Gastroesophageal sphincter (tissue), 4 donors: ENCODE measurements at regions not wholly inside any gene's neighbourhood (a gene's known extent, or its start where the extent isn't known, plus 50 kb on each side); places are given as distances from the start of the nearest gene placed in this dataset.

Source experiments
- ATAC-seq: fragments of 150-250 bp; one replicate; pipeline ENCODE4 v1.9.1; 2016; ENCODE audit warnings: mild to moderate bottlenecking, moderate library complexity
- H3K27ac ChIP-seq, 4 donors: fragments of 200-600 bp; sonication (generic) in 3 of 4; 1 replicate in 3 of 4; 2 replicates in 1 of 4; pipeline ENCODE4 v1.5.1; 2016 to 2019
- H3K27me3 ChIP-seq: fragments of 200-600 bp; sonication (generic); one replicate; pipeline ENCODE4 v1.5.1; 2019
- H3K36me3 ChIP-seq, 2 donors: fragments of 200-600 bp; sonication (generic); one replicate each; pipeline ENCODE4 v1.5.1; 2019; ENCODE audit warnings: control low read depth in 1 of 2
- H3K4me1 ChIP-seq, 3 donors: fragments of 200-600 bp; sonication (generic); 1 replicate in 2 of 3; 2 replicates in 1 of 3; pipeline ENCODE4 v1.5.1; 2016 to 2019; ENCODE audit warnings: control low read depth in 2 of 3
- H3K4me3 ChIP-seq, 2 donors: fragments of 200-600 bp; sonication (generic); one replicate each; pipeline ENCODE4 v1.5.1; 2019; ENCODE audit warnings: mild to moderate bottlenecking in 1 of 2, moderate library complexity in 1 of 2
- H3K9me3 ChIP-seq, 3 donors: fragments of 200-600 bp; sonication (generic); one replicate each; pipeline ENCODE4 v1.5.1; 2017 to 2019; ENCODE audit warnings: control low read depth in 2 of 3
- EP300 ChIP-seq: sonication (generic); formaldehyde crosslinking; IDR thresholded peaks from one replicate; pipeline ENCODE4 v1.6.1; 2017; ENCODE audit warnings: antibody characterized with exemption, mild to moderate bottlenecking
- POLR2A ChIP-seq, 2 donors: fragments of 450-650 bp; IDR thresholded peaks; one replicate each; pipeline ENCODE4 v1.6.1; 2017; ENCODE audit warnings: antibody characterized with exemption in 2 of 2, mild to moderate bottlenecking in 2 of 2, moderate library complexity in 1 of 2
- POLR2AphosphoS5 ChIP-seq: sonication (generic); formaldehyde crosslinking; IDR thresholded peaks from one replicate; pipeline ENCODE4 v1.6.1; 2017; ENCODE audit warnings: antibody characterized with exemption
- WGBS, 2 donors: methylation state at CpG; one replicate each; pipeline ENCODE4 v1.1.5; 2018; ENCODE audit warnings: low coverage in 1 of 2; 5-methylcytosine and 5-hydroxymethylcytosine counted together
- TF ChIP-seq, protein P1 (sequence below), 4 experiments: fragments of 200-600 bp in 2 of 4; fragments of 450-650 bp in 2 of 4; sonication (generic) in 1 of 4; IDR thresholded peaks; one replicate each; pipeline ENCODE4 v1.5.1; 2017 to 2019; ENCODE audit warnings: antibody characterized with exemption in 4 of 4, mild to moderate bottlenecking in 2 of 4, moderate library complexity in 2 of 4

- WGBS, 2 donors = 70 to 89% methylated on average over 1 of the region's 1 CpG
- Histone ChIP-seq H3K4me1 (peaks cover 0 to 8% (median 2%) of the 10 kb centered on the region in 3 donors), H3K4me3 (no peak overlapping the region), H3K27me3 (no peaks in the 10 kb centered on the region), H3K36me3 (no peaks in the 10 kb centered on the region), H3K9me3 (no peaks in the 10 kb centered on the region), H3K27ac (no peak overlapping the region)
- TF ChIP-seq POLR2A (IDR thresholded peaks at IDR 0.05) (no peak), POLR2AphosphoS5 (no peak), EP300 (no peak)
- TF ChIP-seq, protein P1, sequence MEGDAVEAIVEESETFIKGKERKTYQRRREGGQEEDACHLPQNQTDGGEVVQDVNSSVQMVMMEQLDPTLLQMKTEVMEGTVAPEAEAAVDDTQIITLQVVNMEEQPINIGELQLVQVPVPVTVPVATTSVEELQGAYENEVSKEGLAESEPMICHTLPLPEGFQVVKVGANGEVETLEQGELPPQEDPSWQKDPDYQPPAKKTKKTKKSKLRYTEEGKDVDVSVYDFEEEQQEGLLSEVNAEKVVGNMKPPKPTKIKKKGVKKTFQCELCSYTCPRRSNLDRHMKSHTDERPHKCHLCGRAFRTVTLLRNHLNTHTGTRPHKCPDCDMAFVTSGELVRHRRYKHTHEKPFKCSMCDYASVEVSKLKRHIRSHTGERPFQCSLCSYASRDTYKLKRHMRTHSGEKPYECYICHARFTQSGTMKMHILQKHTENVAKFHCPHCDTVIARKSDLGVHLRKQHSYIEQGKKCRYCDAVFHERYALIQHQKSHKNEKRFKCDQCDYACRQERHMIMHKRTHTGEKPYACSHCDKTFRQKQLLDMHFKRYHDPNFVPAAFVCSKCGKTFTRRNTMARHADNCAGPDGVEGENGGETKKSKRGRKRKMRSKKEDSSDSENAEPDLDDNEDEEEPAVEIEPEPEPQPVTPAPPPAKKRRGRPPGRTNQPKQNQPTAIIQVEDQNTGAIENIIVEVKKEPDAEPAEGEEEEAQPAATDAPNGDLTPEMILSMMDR (IDR thresholded peaks at IDR 0.05) = no peak
- ATAC-seq = no peak
Observed at GRCh38 chr2:149740490-149740889, 152.9 kb upstream of the MMADHC start.

GRCh38 chr2:149739883-149740265, 152.3 kb upstream of the MMADHC start:
- no peak for ATAC-seq
- Histone ChIP-seq H3K27me3 (no peaks in the 10 kb centered on the region), H3K27ac (no peak overlapping the region), H3K36me3 (no peaks in the 10 kb centered on the region), H3K4me3 (no peak overlapping the region), H3K4me1 (peaks cover 0 to 12% (median 3%) of the 10 kb centered on the region in 3 donors), H3K9me3 (no peaks in the 10 kb centered on the region)
- TF ChIP-seq EP300 (no peak), POLR2A (IDR thresholded peaks at IDR 0.05) (no peak), POLR2AphosphoS5 (no peak)
- TF ChIP-seq, protein P1 (IDR thresholded peaks at IDR 0.05) = no peak
- 88 to 94% methylated on average over 4 of the region's 4 CpGs for WGBS, 2 donors

DNA sequence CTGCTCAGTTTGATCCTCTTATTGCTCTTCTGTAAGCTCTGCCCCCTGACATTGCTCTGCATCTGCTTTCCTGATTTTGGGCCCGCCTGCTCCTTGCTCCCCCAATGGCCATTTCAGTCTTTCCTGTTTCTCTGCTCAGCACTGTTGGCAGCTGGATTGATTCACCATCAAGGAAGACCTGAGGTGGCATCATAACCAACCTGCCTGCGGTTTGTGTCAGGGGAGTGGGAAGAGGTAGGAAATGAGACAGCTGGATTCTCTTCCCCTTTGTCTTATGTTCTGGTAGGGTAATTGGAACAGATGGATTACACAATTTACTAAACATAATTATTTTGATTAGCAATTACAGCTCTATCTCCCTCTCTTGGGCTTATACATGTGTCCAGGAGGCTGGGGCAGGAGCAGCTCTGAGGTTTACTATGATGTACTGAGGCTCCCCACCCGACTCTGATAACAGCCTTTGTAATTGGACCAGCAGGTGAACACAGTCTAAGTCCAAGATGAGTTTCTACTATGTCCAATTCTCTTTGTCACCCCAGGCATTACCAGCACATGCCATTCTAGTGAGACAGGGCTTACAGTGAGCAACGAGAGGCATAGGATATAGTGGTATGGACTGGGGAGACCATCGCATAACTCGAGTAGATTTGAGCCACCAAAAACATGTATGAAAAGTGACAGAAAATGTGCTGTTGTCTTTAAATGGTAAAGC, 151.8 kb upstream of the MMADHC start:
- H3K9me3 ChIP-seq = no peaks in the 10 kb centered on the region
- peaks cover 0 to 15% (median 3%) of the 10 kb centered on the region in 3 donors for H3K4me1 ChIP-seq
- ATAC-seq = no peak
- TF ChIP-seq, protein P1 (IDR thresholded peaks at IDR 0.05) = no peak
- TF ChIP-seq POLR2A (IDR thresholded peaks at IDR 0.05) (no peak), POLR2AphosphoS5 (no peak), EP300 (no peak)
- no peaks in the 10 kb centered on the region for H3K27me3 ChIP-seq
- WGBS, 2 donors = 85 to 90% methylated on average over 5 of the region's 6 CpGs
- no peaks in the 10 kb centered on the region for H3K36me3 ChIP-seq
- H3K4me3 ChIP-seq = no peak overlapping the region
- H3K27ac ChIP-seq = no peak overlapping the region

DNA sequence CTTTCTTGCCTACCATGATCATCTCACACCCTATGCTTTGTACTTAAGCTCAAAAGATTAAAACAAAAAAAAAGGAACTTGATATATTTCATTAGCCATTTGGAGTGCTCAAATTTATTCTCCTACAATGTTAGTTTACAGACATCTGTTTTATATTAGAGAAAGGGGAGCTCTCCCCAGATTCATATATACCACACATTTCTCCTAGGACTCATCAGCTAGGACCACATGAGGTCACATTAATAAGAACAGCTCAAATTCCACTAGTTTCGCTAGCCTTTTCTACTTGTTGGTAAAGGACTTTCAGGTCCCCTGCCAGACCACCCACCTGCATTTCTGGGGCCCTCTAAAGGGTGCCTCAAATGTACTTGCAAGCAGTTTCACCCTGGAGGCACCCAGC, 151.2 kb upstream of the MMADHC start:
- Histone ChIP-seq H3K4me1 (peaks cover 0 to 19% (median 3%) of the 10 kb centered on the region in 3 donors), H3K27me3 (no peaks in the 10 kb centered on the region), H3K9me3 (no peaks in the 10 kb centered on the region), H3K4me3 (no peak overlapping the region), H3K36me3 (no peaks in the 10 kb centered on the region), H3K27ac (no peak overlapping the region)
- ATAC-seq = no peak
- TF ChIP-seq EP300 = no peak
- TF ChIP-seq, protein P1 (IDR thresholded peaks at IDR 0.05) = no peak
- TF ChIP-seq POLR2A (IDR thresholded peaks at IDR 0.05) = no peak
- TF ChIP-seq POLR2AphosphoS5 = no peak
- 40 to 92% methylated on average over 1 of the region's 1 CpG for WGBS, 2 donors

- Histone ChIP-seq H3K4me3 (no peak overlapping the region), H3K9me3 (no peaks in the 10 kb centered on the region), H3K4me1 (peaks cover 0 to 19% (median 3%) of the 10 kb centered on the region in 3 donors), H3K27me3 (no peaks in the 10 kb centered on the region), H3K36me3 (no peaks in the 10 kb centered on the region), H3K27ac (no peak overlapping the region)
- 90 to 93% methylated on average over 2 of the region's 2 CpGs for WGBS, 2 donors
- ATAC-seq = no peak
- TF ChIP-seq, protein P1 (IDR thresholded peaks at IDR 0.05) = no peak
- no peak for TF ChIP-seq POLR2A (IDR thresholded peaks at IDR 0.05)
- no peak for TF ChIP-seq EP300
- no peak for TF ChIP-seq POLR2AphosphoS5
Observed at GRCh38 chr2:149737896-149738295, 150.3 kb upstream of the MMADHC start.
